HG02571 (cell line): ENCODE measurements at regions not wholly inside any gene's neighbourhood (a gene's known extent, or its start where the extent isn't known, plus 50 kb on each side); places are given as distances from the start of the nearest gene placed in this dataset.

Experiments
- ATAC-seq: cut with Tn5 transposase; IDR thresholded peaks from one replicate; pipeline ENCODE4 v1.9.1; 2021; ENCODE audit warnings: mild to moderate bottlenecking, moderate library complexity; ENCODE audit not compliant: unreplicated experiment

DNA sequence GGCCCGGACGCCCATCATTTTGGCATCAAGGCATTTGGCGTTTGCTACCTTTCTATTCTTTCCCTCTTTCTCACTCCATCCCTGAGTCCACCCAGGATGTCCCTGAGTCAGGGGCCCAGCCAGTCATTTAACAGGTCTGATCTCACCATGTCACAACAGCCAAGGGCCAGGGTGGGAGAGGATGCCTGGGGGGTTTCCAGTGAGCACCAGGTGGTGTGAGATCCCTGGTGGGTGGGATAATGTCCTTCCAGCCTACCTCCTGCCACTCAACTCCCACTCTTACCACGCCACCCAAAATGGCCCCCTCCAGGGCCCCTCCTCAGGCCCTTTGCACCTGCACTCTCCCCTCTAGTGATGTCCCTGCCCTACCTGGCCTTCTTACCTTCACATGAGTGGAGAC is 310.8 kb downstream of the BCL11B start:
- no peak for ATAC-seq

DNA sequence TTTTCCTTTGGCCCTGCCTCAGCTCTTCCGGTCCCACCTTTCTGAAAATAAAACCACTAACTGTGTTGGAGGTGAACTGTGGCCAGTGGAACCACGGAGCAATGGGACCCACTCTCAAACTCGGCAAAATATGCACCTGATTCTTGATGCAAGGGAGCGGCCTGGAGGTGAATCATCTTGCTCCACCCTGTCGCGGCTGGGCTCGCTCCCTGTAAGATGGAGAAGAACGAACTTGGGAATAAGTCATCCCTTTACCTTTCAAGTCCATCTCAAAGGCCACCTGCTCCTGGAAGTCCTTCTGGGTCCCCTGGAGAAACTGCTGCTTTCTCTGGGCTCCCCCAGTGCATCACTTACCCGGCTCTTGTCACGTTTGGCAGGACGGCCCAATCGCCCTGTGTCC is 309.9 kb downstream of the BCL11B start:
- no peak for ATAC-seq

DNA sequence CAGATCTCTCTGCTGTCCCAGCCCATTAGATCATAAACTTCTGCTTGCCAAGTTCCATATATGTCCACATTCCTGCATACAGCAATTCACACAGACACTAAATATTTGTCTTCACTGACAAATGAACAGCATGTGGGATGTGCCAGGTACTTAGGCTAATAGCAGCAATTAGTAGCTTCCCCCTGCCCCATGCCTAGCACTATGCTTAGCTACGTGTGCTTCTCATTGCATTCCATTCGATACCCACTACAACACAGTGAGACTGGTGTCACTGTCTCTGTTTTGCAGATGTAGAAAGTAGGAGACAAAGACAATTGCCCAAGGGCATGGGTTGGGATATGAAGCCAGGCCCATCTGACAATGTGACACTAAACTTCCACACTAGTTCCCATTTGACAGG is 308.4 kb downstream of the BCL11B start:
- no peak for ATAC-seq

DNA sequence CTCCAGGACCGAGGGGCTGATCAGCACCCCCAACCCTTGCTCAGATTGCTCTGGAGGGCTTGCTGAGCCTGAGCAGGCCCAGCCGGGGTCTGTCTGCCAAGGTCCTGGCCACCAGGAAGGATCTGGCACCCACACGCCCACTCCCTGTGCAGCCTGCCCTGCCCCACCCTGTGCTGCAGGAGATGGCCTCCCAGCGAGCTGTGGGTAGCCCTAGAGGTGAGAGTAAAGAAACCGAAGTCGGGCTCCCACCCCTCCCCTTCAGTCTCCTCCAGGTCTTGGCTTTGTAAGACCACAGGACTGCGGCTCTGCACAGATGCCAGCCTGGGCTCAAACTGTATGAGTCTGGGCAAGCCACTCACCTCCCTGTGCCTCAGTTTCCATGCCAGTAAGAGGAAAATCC is 307.8 kb downstream of the BCL11B start:
- ATAC-seq, result no peak

DNA sequence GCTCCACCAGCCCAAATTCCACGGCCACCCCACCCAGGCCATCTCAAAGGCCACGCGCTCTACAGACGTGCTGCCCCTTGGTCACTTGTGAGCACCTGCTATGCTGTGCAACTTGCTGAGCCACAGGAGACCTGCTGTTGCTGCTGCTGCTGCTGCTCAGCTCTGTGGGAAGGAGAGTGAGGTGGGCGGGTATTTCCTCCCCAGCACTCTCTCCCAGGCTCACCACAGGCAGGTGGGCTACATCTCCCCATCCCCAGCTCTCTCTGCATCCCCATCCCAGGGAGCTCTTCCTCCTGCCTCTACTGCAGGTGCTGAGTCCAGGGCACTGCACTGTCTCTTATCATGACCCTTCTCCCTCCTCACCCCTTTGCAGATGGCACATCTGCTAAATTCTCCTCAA is 306.9 kb downstream of the BCL11B start:
- no peak for ATAC-seq

DNA sequence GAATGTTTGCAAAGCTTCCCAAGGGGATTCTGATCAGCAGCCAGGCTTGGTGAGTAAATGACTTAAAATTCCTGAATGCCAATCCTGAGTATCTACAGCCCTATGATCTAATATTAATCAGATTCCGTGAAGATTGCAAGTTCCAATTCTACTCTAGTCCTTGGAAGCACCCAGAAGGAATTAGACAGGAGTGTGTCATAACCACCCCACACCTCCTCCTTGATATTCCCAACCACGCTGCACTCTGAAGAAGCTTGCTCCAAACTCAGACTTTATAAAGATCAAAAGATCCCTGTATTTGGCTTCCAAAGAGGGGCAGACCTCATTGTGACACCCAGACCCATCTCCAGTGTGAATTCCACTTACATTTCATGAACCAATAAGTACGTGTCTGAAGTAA is 306.0 kb downstream of the BCL11B start:
- ATAC-seq, result no peak

DNA sequence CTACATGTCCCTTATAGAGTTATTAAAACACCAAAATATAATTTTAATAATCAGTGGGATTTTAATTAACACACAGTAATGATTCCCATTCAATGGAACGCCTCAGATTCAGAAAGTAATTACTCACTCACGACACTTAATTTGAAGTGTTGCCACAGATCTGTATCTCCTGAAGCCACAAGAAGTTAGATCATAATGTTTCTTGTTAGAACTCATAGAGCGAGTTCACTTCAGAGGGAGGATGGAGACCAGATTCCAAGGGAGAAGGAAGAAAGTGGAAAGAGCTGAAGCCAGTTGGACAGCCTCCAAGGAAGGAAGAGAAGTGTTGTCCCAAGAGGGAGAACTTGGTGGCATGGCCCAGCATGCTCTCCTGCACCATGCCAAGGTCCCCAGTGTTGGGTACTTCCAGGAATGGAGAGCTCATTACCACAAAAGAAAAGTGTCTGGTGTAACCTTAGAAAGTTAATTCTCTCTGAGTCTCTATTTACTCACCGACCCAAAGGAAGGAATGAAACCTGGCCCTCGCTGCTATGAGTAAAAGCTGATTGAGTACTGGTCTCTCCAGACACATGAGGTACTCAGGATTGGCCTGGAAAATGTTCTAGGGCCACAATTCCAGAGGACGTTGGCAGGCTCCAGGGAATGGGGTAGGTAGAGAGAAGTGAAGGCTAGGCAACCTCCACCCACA is 305.4 kb downstream of the BCL11B start:
- ATAC-seq, result no peak

DNA sequence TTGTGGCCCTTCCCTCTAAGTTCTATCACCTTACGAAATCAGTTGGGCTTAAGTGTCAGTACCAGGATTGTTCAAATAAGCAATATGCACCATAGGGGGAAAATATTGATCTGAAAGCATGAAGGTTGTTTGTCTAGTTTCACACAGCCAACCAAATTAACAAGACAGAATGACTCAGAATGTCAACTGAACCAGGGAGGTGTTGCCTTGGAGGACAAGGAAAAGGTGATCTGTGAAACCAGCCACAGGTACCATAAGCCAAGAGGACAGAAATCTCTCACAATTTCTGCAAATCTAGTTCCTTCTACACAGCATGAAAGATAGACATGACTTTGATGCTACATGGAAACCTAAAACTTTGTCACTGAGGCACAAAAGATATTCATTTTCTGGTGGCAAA is 297.9 kb downstream of the BCL11B start:
- no peak for ATAC-seq

DNA sequence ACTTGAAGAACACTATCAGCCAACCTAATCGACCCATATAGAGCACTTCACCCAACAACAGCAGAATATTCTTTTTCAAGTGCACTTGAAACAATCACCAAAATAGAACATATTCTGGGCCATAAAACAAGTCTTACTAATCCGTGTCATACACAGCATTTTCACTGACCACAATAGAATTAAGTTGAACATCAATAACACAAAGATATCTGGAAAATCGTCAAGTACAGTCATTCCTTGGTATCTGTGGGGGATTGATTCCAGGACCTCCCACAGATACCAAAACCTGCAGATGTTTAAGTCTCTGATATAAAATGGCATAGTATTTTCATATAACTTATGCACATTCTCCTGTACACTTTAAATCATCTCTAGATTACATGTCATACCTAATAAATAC is 295.7 kb downstream of the BCL11B start:
- ATAC-seq, result no peak

DNA sequence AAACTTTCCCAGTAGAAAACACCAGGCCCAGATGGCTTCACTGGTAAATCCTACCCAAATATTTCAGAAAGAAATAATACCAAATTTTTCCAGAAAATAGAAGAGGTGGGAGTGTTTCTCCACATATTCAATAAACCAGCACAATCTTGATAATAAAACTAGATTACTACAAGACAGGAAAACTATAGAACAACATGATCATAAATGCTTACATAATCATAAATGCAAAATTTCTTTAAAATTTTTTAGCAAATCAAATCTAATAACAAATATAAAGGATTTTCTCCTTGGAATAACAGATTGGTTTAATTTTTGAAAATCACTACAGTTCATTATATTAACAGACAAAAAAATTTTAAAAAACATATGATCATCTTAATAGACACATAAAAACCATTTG is 294.5 kb downstream of the BCL11B start:
- ATAC-seq, result no peak

DNA sequence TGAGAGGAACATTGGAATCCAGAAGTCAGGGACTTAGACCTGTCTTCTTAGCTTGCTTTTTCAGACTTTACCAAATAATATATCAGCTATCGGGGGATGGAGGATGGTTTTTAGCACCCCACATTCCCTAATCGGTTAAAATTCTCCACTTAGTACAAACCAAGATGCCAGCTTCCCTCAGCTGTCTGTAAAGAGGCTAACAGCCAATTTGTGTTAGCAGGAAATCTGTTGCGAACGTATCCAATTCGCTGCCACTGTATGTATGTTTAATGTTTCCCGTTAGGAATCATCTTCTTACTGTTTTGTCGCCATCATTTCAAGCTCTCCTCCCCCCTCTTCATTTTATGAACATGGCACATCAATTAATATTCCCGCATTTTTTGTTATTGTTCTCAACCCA is 289.0 kb downstream of the BCL11B start:
- ATAC-seq, result no peak

DNA sequence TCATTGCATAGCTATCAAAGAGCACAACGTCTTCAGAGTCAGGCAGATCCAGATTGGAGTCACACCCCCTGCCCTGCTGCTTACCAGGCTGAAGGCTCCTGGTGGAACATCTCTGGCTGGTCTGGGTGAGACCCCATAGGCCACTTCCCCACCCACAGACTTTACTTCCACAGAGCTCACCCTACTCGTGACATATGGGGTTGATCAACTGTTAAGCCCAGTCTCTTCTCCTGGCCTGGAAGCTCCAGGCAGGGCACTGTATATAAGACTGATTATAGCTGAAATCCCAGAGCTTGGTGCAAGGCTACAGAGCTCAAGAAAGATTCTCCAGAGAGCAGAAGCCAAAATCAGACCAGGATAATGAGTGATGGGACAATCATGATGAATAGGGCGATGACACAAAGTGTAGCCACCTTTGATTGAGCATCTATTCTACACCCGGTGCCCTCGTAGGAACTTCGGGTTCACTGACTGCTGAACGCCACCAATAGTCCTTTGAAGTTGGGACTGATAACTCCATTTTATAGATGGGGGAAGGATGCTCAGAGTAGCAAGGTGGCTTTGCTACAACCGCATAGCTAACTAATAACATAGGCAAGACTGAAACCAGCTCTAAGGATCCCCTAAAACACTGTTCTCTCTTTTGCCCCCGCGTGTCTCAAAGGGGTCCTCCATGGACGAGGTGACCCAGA is 287.8 kb downstream of the BCL11B start:
- no peak for ATAC-seq

DNA sequence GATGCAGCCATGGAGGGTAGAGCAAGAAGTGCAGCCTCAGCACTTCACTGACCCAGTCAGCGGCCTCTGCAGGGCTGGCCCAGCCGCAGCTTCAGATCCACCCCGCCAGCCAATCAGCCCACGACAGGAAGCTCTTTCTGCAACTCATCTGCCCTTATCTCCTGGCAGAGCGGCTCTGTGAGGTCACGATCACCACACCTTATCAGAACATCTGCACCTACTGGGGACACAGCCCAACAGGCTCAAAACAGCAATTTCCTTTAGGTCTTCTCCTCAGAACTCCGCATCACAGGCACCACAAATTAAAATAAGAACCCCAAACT is 287.3 kb downstream of the BCL11B start:
- ATAC-seq, result no peak

DNA sequence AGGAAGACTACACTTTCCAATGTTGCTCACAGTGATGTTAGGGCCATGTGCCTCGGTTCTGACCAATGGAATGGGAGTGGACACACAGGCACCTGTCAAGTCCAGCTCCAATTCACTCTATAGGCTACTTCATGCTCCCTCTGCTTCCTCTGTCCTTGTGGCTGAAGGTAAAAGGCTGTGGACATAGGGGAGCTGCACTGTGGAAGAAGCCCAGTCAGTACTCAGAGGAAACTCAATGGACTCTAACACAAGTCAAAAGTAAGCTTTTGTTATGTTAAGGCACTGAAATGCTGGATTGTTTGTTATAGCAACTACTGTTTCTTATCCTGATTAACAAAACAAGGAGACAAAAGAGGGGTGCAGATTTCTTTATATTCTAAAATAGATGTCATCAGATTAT is 278.2 kb downstream of the BCL11B start:
- ATAC-seq, result no peak

DNA sequence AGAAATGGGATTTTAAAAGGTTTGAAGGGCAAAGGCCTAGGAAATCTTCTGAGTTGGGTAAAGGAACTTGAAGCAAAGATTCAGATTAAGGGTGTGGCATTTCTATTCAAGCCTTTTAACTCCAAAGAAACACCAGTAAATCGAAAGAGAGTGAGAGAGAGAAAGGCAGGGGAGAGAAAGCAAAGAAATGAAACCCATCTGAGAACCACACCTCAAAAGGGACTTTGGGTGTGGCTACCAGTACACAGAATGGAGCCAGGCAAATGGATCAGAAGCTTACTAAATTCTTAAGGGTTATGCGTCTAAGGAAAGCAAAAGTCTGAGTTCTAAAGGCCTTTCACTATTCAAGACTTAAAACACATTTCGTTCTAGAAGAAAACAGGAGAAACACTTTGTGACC is 277.4 kb downstream of the BCL11B start:
- ATAC-seq, result no peak

DNA sequence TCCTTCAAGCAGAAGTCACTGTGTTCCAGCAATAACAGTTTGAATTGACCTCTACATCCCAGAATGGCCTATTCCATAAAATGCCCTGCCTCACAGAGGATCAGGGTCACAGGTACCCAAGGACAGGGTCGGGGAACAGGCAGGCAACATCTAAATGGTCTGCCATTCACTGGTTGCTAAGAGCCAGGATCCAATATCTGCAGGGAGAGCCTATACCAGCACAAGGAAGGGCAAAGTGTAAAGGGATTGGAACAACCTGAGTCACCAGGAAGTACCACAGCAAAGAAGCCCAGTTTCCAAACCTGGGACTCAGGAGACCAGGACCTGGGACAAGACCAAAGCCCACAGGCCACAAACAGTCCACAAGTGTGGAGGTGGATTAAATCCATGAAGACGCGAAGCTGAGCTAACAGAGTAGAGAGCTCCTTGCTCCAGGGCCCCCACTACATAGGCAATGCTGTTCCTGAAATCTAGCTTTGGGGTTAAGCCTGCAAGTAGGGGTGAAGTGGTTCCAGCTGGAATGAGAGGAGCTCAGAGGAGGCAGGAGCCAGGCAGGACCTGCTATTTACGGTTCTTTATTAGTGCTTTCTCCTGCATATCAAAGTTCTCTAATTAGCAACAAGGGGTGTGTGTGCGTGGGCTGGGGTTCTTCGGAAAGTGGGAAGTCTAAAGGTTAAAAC is 274.3 kb downstream of the BCL11B start:
- ATAC-seq, result no peak

DNA sequence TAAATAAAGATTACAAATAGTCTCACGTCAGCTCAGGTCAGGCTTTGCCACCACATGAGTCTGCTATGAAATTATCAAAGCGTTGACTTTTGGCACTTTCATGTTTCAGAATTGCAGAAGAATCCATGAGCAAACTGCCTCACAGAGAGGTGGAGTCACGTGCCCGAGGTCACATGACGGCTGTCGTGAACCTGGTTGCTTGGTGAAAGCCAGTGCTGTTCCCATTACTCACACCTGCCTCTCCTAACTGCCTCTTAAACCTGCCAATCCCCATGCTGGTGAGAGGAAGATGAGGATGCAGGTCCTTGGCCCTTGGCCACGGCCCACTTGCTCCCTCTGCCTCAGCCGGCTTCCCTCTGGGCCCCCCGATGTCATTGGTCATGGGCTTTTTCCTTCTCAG is 272.7 kb downstream of the BCL11B start:
- no peak for ATAC-seq

DNA sequence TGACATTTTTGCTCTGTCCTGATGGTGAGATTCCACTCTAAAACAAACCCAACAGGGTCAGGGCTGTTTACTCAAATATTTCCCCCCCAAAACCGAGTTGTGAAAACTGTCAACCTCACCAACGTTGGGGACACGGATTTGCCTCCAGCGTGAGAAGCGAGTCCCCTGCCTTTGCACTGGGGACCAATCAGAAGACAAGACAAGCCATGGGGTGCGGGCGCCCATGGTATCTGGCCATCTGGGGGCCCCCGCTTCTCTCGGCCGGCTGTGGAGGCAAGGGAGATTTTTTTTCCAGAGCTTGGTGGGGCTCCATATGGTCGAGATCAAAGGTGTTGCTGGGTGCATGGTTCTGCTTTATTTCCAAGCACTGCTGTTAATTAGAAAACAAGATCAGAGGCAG is 272.1 kb downstream of the BCL11B start:
- ATAC-seq, result no peak

DNA sequence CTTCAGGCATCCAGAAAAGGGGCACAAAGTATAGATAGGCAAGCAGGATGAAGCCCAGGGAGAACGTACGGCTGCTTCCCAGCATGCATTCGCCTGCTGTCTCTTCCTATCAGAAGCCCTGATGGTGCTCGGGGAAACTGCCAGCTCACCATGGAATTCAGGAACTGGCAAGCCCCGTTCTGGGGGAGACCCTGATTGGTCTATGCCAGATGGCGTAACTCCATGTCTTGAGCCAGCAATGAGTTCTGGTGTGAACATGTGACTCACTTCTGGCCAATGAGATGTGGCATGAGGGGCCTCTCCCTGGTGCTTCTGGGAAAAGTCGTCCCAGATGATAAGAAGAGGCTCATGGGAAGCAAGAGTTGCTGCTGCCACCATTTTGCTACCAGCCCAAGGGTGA is 270.8 kb downstream of the BCL11B start:
- ATAC-seq, result no peak

DNA sequence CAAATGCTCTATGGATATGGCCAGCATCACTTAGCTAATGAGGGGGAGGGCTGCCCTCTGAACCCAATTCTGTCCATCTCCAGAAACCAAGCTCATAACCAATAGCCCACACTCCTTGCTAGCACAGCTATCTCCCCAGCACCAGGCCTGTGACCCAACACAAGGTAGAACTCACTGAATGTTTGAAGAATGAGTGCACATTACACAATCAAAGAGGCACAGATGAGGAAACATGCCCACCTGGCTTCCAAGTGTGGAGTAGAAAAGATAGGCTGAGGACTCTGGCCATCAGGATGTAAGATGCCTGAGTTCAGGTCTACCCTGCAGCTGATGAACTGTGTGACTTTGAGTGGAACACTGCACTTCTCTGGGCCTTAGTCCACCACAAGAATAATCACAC is 268.4 kb downstream of the BCL11B start:
- no peak for ATAC-seq

DNA sequence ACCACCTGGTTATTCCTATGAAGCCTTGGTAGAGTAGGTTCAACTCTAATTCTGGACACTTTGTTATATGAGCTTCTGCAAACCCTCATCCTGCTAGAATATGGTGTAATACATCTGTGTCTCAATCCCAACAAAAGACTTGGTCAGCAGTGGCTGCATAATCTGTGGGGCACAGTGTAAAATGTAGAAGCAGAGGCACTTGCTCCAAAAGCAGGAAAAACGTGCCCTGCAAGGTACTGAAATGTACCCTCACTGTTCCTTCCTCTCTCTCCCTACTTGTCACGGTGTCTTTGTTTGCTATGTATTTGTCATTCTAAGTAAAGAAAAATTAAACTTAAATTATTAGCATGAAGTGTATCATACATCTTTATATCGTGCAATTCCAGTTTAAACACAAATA is 267.9 kb downstream of the BCL11B start:
- no peak for ATAC-seq

DNA sequence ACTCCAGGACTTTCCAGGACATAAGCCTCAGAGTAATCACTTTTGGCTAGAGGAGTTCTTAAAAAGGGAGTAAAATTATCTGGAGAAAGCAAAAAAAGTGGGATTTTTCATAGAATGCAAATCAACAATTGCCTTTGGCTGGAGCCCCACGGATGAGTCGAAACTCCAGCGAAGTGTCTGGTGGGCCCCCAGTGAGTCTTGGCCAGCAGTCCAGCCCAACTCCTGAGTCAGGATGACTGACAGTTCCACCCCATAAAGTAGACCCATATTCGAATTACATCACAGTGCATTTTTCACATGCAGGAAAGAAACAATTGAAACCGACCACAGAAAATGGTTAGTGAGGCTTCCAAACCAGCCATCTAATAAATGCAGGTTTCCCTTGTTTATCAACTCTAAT is 265.7 kb downstream of the BCL11B start:
- no peak for ATAC-seq

DNA sequence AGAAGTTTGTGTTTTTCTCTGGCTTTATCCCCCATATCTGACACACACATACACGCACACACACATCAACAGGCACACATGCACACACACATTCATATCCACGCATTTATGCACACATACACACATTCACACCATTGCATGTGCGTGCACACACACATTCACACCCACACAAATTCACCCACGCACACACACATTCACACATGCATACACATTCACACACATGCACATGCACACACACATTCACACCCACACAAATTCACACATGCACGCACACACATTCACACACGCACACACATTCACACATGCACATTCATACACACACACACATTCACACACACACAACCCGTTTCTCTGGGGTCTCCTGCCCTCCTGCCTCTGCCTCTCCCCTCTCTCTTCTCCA is 264.2 kb downstream of the BCL11B start:
- ATAC-seq, result no peak
